Left lung (tissue), 4 donors: ENCODE measurements at regions not wholly inside any gene's neighbourhood (a gene's known extent, or its start where the extent isn't known, plus 50 kb on each side); places are given as distances from the start of the nearest gene placed in this dataset.

ENCODE experiments used
- ATAC-seq: fragments of 200-7000 bp; cut with Tn5 transposase; one replicate; pipeline ENCODE4 v1.9.1; 2020; ENCODE audit warnings: moderate library complexity
- DNase-seq, 4 donors: peaks; one replicate each; pipeline ENCODE4 v3.0.0-alpha.2; 2013 to 2020
- H3K27ac ChIP-seq, 2 donors: fragments of 200-600 bp; sonication (generic) in 1 of 2; one replicate each; pipeline versions ENCODE4 v1.5.0 to v1.8.0; 2020 to 2021
- H3K27me3 ChIP-seq, 2 donors: fragments of 200-600 bp; sonication (generic) in 1 of 2; one replicate each; pipeline versions ENCODE4 v1.5.0 to v1.8.0; 2020 to 2021
- H3K36me3 ChIP-seq, 2 donors: fragments of 200-600 bp; sonication (generic) in 1 of 2; one replicate each; pipeline versions ENCODE4 v1.5.0 to v1.8.0; 2020 to 2021
- H3K4me1 ChIP-seq, 2 donors: fragments of 200-600 bp; one replicate each; pipeline ENCODE4 v1.8.0; 2021
- H3K4me3 ChIP-seq, 2 donors: fragments of 200-600 bp; sonication (generic) in 1 of 2; one replicate each; pipeline versions ENCODE4 v1.5.0 to v1.8.0; 2020 to 2021; ENCODE audit warnings: mild to moderate bottlenecking in 1 of 2
- H3K9me3 ChIP-seq, 2 donors: fragments of 200-600 bp; sonication (generic) in 1 of 2; one replicate each; pipeline versions ENCODE4 v1.5.0 to v1.8.0; 2020 to 2021
- CTCF ChIP-seq, 2 donors: fragments of 200-600 bp; sonication (generic) in 1 of 2; IDR thresholded peaks; one replicate each; pipeline versions ENCODE4 v1.5.0 to v1.8.0; 2021; ENCODE audit warnings: antibody characterized with exemption in 2 of 2
- intact Hi-C, 2 donors: fragments of 100-400 bp; cut with DNase I; formaldehyde crosslinking; loops; one replicate each; pipeline versions ENCODE4 v1.11.2 to v1.14.2; 2022
- donor health status: DM: no; HTN: yes; CAD: no.
- donor health status: DM: no; HTN: no; CAD: no.

GRCh38 chr1:95562230-95562629, 328.2 kb downstream of the RWDD3 start:
- no peak for ATAC-seq
- no peak for DNase-seq
- H3K4me3 ChIP-seq = no peak overlapping the region
- H3K9me3 ChIP-seq = peaks cover 0 to 26% of the 10 kb centered on the region in 2 donors
- no peak for TF ChIP-seq CTCF (IDR thresholded peaks at IDR 0.05)
- H3K27ac ChIP-seq = no peak overlapping the region
- no peaks in the 10 kb centered on the region for H3K27me3 ChIP-seq
- intact Hi-C loops = no loop called here
- no peaks in the 10 kb centered on the region for H3K4me1 ChIP-seq
- H3K36me3 ChIP-seq = no peaks in the 10 kb centered on the region

GRCh38 chr1:95572002-95572401, 338.0 kb downstream of the RWDD3 start:
- DNase-seq = no peak
- Histone ChIP-seq H3K9me3 (no peaks in the 10 kb centered on the region), H3K36me3 (no peaks in the 10 kb centered on the region), H3K27me3 (no peaks in the 10 kb centered on the region), H3K27ac (no peak overlapping the region), H3K4me1 (no peaks in the 10 kb centered on the region), H3K4me3 (no peak overlapping the region)
- no peak for TF ChIP-seq CTCF (IDR thresholded peaks at IDR 0.05)
- ATAC-seq = no peak
- intact Hi-C loops = no loop called here

DNA sequence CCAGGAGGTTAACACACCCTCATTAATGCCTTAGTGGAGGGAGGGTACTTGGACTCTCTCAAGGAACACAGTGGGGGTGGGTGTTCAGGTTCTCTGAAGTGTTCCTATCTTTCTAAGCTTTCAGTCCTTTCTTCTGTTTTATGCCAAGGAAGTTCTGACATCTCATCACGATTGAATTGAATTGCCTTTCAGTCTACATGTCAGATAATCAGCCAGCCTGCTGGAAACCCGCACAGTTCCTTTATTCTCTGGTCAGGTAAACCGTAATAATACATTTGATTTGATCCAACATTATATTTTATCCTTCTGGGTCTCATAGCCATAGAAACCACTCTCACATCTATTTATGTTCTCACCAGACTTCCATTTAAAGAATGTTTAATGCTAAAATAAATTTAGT, 339.0 kb downstream of the RWDD3 start:
- Histone ChIP-seq H3K36me3 (no peaks in the 10 kb centered on the region), H3K4me1 (no peaks in the 10 kb centered on the region), H3K27me3 (no peaks in the 10 kb centered on the region), H3K27ac (no peak overlapping the region), H3K4me3 (no peak overlapping the region), H3K9me3 (no peaks in the 10 kb centered on the region)
- intact Hi-C loops = no loop called here
- no peak for TF ChIP-seq CTCF (IDR thresholded peaks at IDR 0.05)
- no peak for DNase-seq
- no peak for ATAC-seq

- no peak for ATAC-seq
- no peak for TF ChIP-seq CTCF (IDR thresholded peaks at IDR 0.05)
Measured at GRCh38 chr1:95575291-95575690, 341.3 kb downstream of the RWDD3 start.

GRCh38 chr1:95578462-95578861, 344.5 kb downstream of the RWDD3 start:
- ATAC-seq (no peak), DNase-seq (no peak)
- H3K27me3 ChIP-seq = no peaks in the 10 kb centered on the region
- no peaks in the 10 kb centered on the region for H3K36me3 ChIP-seq
- H3K4me3 ChIP-seq = no peak overlapping the region
- intact Hi-C loops = no loop called here
- H3K27ac ChIP-seq = no peak overlapping the region
- H3K4me1 ChIP-seq = no peaks in the 10 kb centered on the region
- no peaks in the 10 kb centered on the region for H3K9me3 ChIP-seq
- TF ChIP-seq CTCF (IDR thresholded peaks at IDR 0.05) = no peak

More at GRCh38 chr1:95575291-95575690, 341.3 kb downstream of the RWDD3 start:
- no peaks in the 10 kb centered on the region for H3K9me3 ChIP-seq
- no peak for DNase-seq
- no peaks in the 10 kb centered on the region for H3K27me3 ChIP-seq
- H3K4me1 ChIP-seq = no peaks in the 10 kb centered on the region
- no peaks in the 10 kb centered on the region for H3K36me3 ChIP-seq
- no peak overlapping the region for H3K27ac ChIP-seq
- H3K4me3 ChIP-seq = no peak overlapping the region
- intact Hi-C loops = no loop called here
